H1 (cell line): ENCODE measurements at regions not wholly inside any gene's neighbourhood (a gene's known extent, or its start where the extent isn't known, plus 50 kb on each side); places are given as distances from the start of the nearest gene placed in this dataset.

ENCODE experiments used
- CTCF ChIA-PET: fragments of 300-600 bp; sonication (Branson Sonifier 250); formaldehyde crosslinking; loops from one replicate; lab custom pipeline; 2021; ENCODE audit not compliant: partially characterized antibody; lab: Charles Lee
- POLR2A ChIA-PET: fragments of 300-600 bp; sonication (Branson Sonifier 250); formaldehyde crosslinking; loops from one replicate; lab custom pipeline; 2021; ENCODE audit warnings: inconsistent platforms; ENCODE audit not compliant: partially characterized antibody; lab: Charles Lee
- DNase-seq, 2 experiments: peaks; one replicate each; pipeline versions ENCODE4 v3.0.0 to v3.0.0-alpha.2; 2010 to 2022; ENCODE audit warnings: low spot score in 2 of 2, low read depth in 1 of 2, mixed read lengths in 1 of 2
- FAIRE-seq: peaks from 2 replicates; lab custom pipeline; 2011; peaks lifted over from hg19 to GRCh38; lab: Jason Lieb, UNC
- H2AFZ ChIP-seq: 2 replicates; pipeline ENCODE4 v1.8.1; 2012; ENCODE audit warnings: low read length, inconsistent platforms
- H2AK5ac ChIP-seq: 2 replicates; pipeline ENCODE4 v1.6.1; 2013; ENCODE audit warnings: low read depth, low read length
- H2BK120ac ChIP-seq: replicated peaks from 2 replicates; pipeline ENCODE3; 2013; ENCODE audit warnings: low read depth, low read length, inconsistent platforms
- H2BK12ac ChIP-seq: 2 replicates; pipeline ENCODE4 v1.6.1; 2013; ENCODE audit warnings: low read depth, low read length
- H2BK15ac ChIP-seq: 2 replicates; pipeline ENCODE4 v1.6.1; 2013; ENCODE audit warnings: low read length
- H2BK20ac ChIP-seq: 2 replicates; pipeline ENCODE4 v1.6.1; 2013; ENCODE audit warnings: low read length
- H2BK5ac ChIP-seq: 2 replicates; pipeline ENCODE4 v1.6.1; 2013; ENCODE audit warnings: low read depth, low read length
- H3K14ac ChIP-seq: 2 replicates; pipeline ENCODE4 v1.6.1; 2013; ENCODE audit warnings: inconsistent platforms; ENCODE audit not compliant: insufficient read length
- H3K18ac ChIP-seq: 2 replicates; pipeline ENCODE4 v1.6.1; 2013; ENCODE audit warnings: low read length; ENCODE audit errors: extremely low read depth
- H3K23ac ChIP-seq: 2 replicates; pipeline ENCODE4 v1.6.1; 2013; ENCODE audit warnings: inconsistent platforms; ENCODE audit not compliant: insufficient read length
- H3K23me2 ChIP-seq: 2 replicates; pipeline ENCODE4 v1.6.1; 2013; ENCODE audit warnings: low read depth, low read length
- H3K27ac ChIP-seq: 2 replicates; pipeline ENCODE4 v1.6.1; 2011; ENCODE audit warnings: low read depth, low read length, inconsistent platforms
- H3K27me3 ChIP-seq, 4 experiments: replicated peaks in 1 of 4; 1 replicate in 1 of 4; 2 replicates in 3 of 4; pipeline versions ENCODE4 v1.6.1 to v1.8.1; 2011 to 2013; ENCODE audit warnings: low read length in 3 of 4, mild to moderate bottlenecking in 3 of 4, inconsistent platforms in 2 of 4, mixed read lengths in 2 of 4, moderate library complexity in 1 of 4; ENCODE audit not compliant: control insufficient read depth in 3 of 4, insufficient read depth in 3 of 4; ENCODE audit errors: extremely low read depth in 1 of 4
- H3K36me3 ChIP-seq, 4 experiments: 2 replicates each; pipeline versions ENCODE4 v1.6.1 to v1.8.1; 2011 to 2013; ENCODE audit warnings: mild to moderate bottlenecking in 4 of 4, low read length in 3 of 4, moderate library complexity in 2 of 4, control low read depth in 1 of 4, inconsistent platforms in 1 of 4; ENCODE audit not compliant: insufficient read depth in 4 of 4, control insufficient read depth in 2 of 4
- H3K4ac ChIP-seq: replicated peaks from 2 replicates; pipeline ENCODE3; 2013; ENCODE audit warnings: low read length, low read depth, mixed read lengths, inconsistent platforms; ENCODE audit not compliant: insufficient read length
- H3K4me1 ChIP-seq, 4 experiments: replicated peaks in 1 of 4; 1 replicate in 1 of 4; 2 replicates in 3 of 4; pipeline versions ENCODE4 v1.6.1 to v1.8.1; 2011 to 2013; ENCODE audit warnings: low read length in 3 of 4, inconsistent platforms in 2 of 4, mixed read lengths in 1 of 4; ENCODE audit not compliant: insufficient read depth in 4 of 4, control insufficient read depth in 3 of 4
- H3K4me2 ChIP-seq, 2 experiments: 2 replicates each; pipeline versions ENCODE4 v1.6.1 to v1.8.1; 2011 to 2013; ENCODE audit warnings: low read depth in 2 of 2, low read length in 2 of 2, control low read depth in 1 of 2, inconsistent platforms in 1 of 2, mild to moderate bottlenecking in 1 of 2; ENCODE audit not compliant: insufficient read depth in 1 of 2
- H3K4me3 ChIP-seq, 4 experiments: fragments of 200-600, 300-600 bp in 1 of 4; sonication (generic), shearing (Covaris generic), sonication (Bioruptor Twin) in 1 of 4; 2 replicates each; pipeline versions ENCODE4 v1.5.1 to v1.8.1; 2011 to 2016; ENCODE audit warnings: low read length in 4 of 4, low read depth in 3 of 4, control low read depth in 2 of 4, inconsistent platforms in 2 of 4, mild to moderate bottlenecking in 2 of 4, mixed read lengths in 1 of 4, moderate library complexity in 1 of 4; ENCODE audit not compliant: insufficient read depth in 2 of 4; ENCODE audit errors: extremely low read depth in 1 of 4
- H3K56ac ChIP-seq: replicated peaks from 2 replicates; pipeline ENCODE3; 2013; ENCODE audit warnings: low read depth, mild to moderate bottlenecking, mixed read lengths, low read length, inconsistent platforms; ENCODE audit not compliant: insufficient read length
- H3K79me1 ChIP-seq: 2 replicates; pipeline ENCODE4 v1.6.1; 2013; ENCODE audit warnings: low read depth, low read length, control low read depth
- H3K79me2 ChIP-seq, 2 experiments: 2 replicates each; pipeline versions ENCODE4 v1.6.1 to v1.8.1; 2012 to 2013; ENCODE audit warnings: low read length in 2 of 2, mild to moderate bottlenecking in 2 of 2, inconsistent platforms in 1 of 2; ENCODE audit not compliant: insufficient read depth in 2 of 2, control insufficient read depth in 1 of 2
- H3K9ac ChIP-seq, 4 experiments: replicated peaks in 1 of 4; 1 replicate in 1 of 4; 2 replicates in 3 of 4; pipeline versions ENCODE4 v1.6.1 to v1.8.1; 2011 to 2013; ENCODE audit warnings: low read depth in 3 of 4, low read length in 3 of 4, control low read depth in 2 of 4, mild to moderate bottlenecking in 2 of 4, moderate library complexity in 2 of 4, inconsistent platforms in 1 of 4; ENCODE audit errors: extremely low read depth in 1 of 4
- H3K9me3 ChIP-seq, 2 experiments: 2 replicates each; pipeline versions ENCODE4 v1.6.1 to v1.8.1; 2012 to 2013; ENCODE audit warnings: mild to moderate bottlenecking in 2 of 2, moderate library complexity in 2 of 2, control low read depth in 1 of 2, inconsistent platforms in 1 of 2, low read depth in 1 of 2, low read length in 1 of 2, mixed read lengths in 1 of 2; ENCODE audit not compliant: insufficient read depth in 2 of 2
- H4K20me1 ChIP-seq, 2 experiments: replicated peaks in 1 of 2; 2 replicates each; pipeline versions ENCODE3 to v1.8.1; 2011 to 2013; ENCODE audit warnings: inconsistent platforms in 2 of 2, low read length in 2 of 2, mild to moderate bottlenecking in 1 of 2; ENCODE audit not compliant: insufficient read depth in 2 of 2, control insufficient read depth in 1 of 2
- H4K5ac ChIP-seq: 2 replicates; pipeline ENCODE4 v1.6.1; 2013; ENCODE audit warnings: low read length, low read depth, mixed read lengths, inconsistent platforms; ENCODE audit not compliant: insufficient read length
- H4K8ac ChIP-seq: 2 replicates; pipeline ENCODE4 v1.8.0; 2013; ENCODE audit warnings: mild to moderate bottlenecking, moderate library complexity, low read length, inconsistent platforms; ENCODE audit not compliant: insufficient read depth; ENCODE audit errors: extremely low read depth
- H4K91ac ChIP-seq: replicated peaks from 2 replicates; pipeline ENCODE3; 2013; ENCODE audit warnings: low read length, mixed read lengths, inconsistent platforms; ENCODE audit not compliant: insufficient read length
- CBX8 ChIP-seq: fragments of 300-800, 300-1000 bp; sonication (generic); IDR thresholded peaks from 2 replicates; pipeline ENCODE4 v1.7.1; 2016; ENCODE audit warnings: low read depth, low read length, borderline replicate concordance
- CEBPB ChIP-seq: IDR thresholded peaks from 2 replicates; pipeline ENCODE4 v1.6.1; 2012; ENCODE audit warnings: low read depth, low read length
- PHF8 ChIP-seq: fragments of 200-600 bp; sonication (generic); conservative IDR thresholded peaks from 2 replicates; pipeline ENCODE4 v1.7.1; 2012; ENCODE audit warnings: low read depth, mild to moderate bottlenecking, inconsistent platforms, low read length, moderate library complexity
- SIN3A ChIP-seq, 2 experiments: IDR thresholded peaks in 1 of 2; conservative IDR thresholded peaks in 1 of 2; 2 replicates each; pipeline ENCODE4 v1.6.1; 2011 to 2012; ENCODE audit warnings: low read length in 2 of 2, improper control_type of control experiment in 1 of 2, low read depth in 1 of 2, mild to moderate bottlenecking in 1 of 2
- SP4 ChIP-seq: IDR thresholded peaks from 2 replicates; pipeline ENCODE4 v1.6.1; 2012; ENCODE audit warnings: low read length, inconsistent platforms
- WGBS, 2 experiments: shearing (Covaris generic) in 1 of 2; methylation state at CpG; one replicate each; pipeline versions ENCODE4 v1.1.6 to v1.1.7; 2013 to 2015; ENCODE audit warnings: low lambda C conversion rate in 2 of 2, mixed read lengths in 2 of 2, inconsistent platforms in 1 of 2, low coverage in 1 of 2, missing lambda C conversion rate in 1 of 2; ENCODE audit not compliant: insufficient replicate concordance in 2 of 2, insufficient coverage in 1 of 2, insufficient read length in 1 of 2; ENCODE audit errors: extremely low coverage in 1 of 2, missing lambda C conversion rate in 1 of 2; 5-methylcytosine and 5-hydroxymethylcytosine counted together
- TF ChIP-seq, protein P1 (sequence below): IDR thresholded peaks from 2 replicates; pipeline ENCODE4 v1.6.1; 2012; ENCODE audit warnings: inconsistent platforms

DNA sequence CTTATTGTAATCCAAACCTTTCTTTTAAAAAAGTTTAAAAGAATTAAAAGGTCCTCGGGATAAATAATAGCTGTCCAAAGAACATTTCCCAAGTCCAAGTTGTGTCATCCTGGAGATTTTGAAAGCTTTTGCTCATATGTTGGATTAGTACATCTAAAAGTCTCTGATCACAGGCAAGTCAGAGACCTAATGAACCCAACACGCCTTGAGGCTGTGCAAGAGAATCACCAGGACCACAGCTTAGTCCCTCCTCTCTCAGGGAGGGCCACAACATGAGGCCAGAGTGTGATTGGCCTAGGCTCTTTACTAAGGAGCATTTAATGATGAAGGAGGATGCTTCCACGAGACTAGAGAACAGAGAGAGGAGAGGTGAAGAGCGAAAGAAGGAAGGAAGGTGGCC is 98.7 kb upstream of the OR5AK2 start:
- Histone ChIP-seq H2AK5ac (no peak overlapping the region), H3K14ac (no peak overlapping the region), H2BK20ac (no peak overlapping the region), H3K9me3 (peaks cover 0 to 14% of the 10 kb centered on the region in 2 experiments; a peak in 1 of 4 replicates), H3K4ac (no peak overlapping the region), H3K18ac (no peak overlapping the region), H4K20me1 (no peaks in the 10 kb centered on the region), H4K5ac (no peak overlapping the region), H3K79me1 (no peaks in the 10 kb centered on the region), H3K79me2 (no peaks in the 10 kb centered on the region), H3K27ac (no peak overlapping the region), H2AFZ (no peak overlapping the region), H3K36me3 (no peaks in the 10 kb centered on the region), H3K27me3 (no peaks in the 10 kb centered on the region), H3K23ac (no peak overlapping the region), H3K4me3 (no peak overlapping the region), H4K8ac (no peak overlapping the region), H3K23me2 (no peaks in the 10 kb centered on the region), H2BK15ac (no peak overlapping the region), H2BK120ac (no peak overlapping the region), H3K56ac (no peak overlapping the region), H2BK5ac (no peak overlapping the region), H3K9ac (no peak overlapping the region), H4K91ac (no peak overlapping the region), H3K4me1 (no peaks in the 10 kb centered on the region), H2BK12ac (no peak overlapping the region), H3K4me2 (no peak overlapping the region)
- 76% methylated on average over 4 of the region's 4 CpGs; no CpG with 5 or more reads in 1 of the 2 experiments for WGBS, 2 experiments
- POLR2A ChIA-PET: no interaction called here
- no peak for FAIRE-seq
- no peak for DNase-seq
- CTCF ChIA-PET: no interaction called here
- TF ChIP-seq SP4 (no peak), PHF8 (no peak), CEBPB (no peak), CBX8 (no peak), SIN3A (conservative IDR thresholded peaks at IDR 0.05 in 1 of 2, IDR thresholded peaks at IDR 0.05 in 1 of 2; ENCODE audit: low read depth in 1 of 2, low read length in 2 of 2) (no peak)
- TF ChIP-seq, protein P1, sequence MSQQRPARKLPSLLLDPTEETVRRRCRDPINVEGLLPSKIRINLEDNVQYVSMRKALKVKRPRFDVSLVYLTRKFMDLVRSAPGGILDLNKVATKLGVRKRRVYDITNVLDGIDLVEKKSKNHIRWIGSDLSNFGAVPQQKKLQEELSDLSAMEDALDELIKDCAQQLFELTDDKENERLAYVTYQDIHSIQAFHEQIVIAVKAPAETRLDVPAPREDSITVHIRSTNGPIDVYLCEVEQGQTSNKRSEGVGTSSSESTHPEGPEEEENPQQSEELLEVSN: no peak
